ENCODE measurements at regions not wholly inside any gene's neighbourhood (a gene's known extent, or its start where the extent isn't known, plus 50 kb on each side); places are given as distances from the start of the nearest gene placed in this dataset.

DNA sequence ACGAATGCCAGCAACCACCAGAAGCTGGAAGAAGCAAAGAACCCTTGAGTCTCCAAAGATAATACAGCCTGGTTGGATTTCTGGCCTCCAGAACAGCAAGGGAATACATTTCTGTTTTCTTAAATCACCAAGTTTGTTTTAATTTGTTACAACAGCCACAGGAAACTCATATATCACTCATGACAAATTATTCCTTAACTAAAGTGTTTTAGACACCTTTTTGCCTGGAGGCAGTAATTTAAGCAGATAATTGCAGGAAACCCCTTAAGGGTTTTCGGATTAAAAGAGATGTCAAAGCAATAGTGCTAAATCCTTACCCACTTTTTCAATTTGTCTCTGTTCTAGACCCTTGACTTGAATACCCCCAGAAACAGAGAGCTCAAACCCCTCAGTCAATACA, 1050.0 kb downstream of the EPHA7 start:
- 27% methylated on average over 2 of the region's 2 CpGs for WGBS (ENCODE audit: insufficient coverage, low coverage, low lambda C conversion rate, missing lambda C conversion rate)
- TF ChIP-seq POLR2A (IDR thresholded peaks at IDR 0.05) (no peak), CTCF (IDR thresholded peaks at IDR 0.05) (no peak)
- Histone ChIP-seq H3K4me3 (no peak overlapping the region), H3K9me3 (no peaks in the 10 kb centered on the region), H3K27me3 (no peaks in the 10 kb centered on the region), H3K4me1 (no peaks in the 10 kb centered on the region), H3K27ac (no peak overlapping the region), H3K36me3 (no peaks in the 10 kb centered on the region)
- intact Hi-C loops (cut with DNase I) = no loop called here
- ATAC-seq (no peak), DNase-seq (no peak)

DNA sequence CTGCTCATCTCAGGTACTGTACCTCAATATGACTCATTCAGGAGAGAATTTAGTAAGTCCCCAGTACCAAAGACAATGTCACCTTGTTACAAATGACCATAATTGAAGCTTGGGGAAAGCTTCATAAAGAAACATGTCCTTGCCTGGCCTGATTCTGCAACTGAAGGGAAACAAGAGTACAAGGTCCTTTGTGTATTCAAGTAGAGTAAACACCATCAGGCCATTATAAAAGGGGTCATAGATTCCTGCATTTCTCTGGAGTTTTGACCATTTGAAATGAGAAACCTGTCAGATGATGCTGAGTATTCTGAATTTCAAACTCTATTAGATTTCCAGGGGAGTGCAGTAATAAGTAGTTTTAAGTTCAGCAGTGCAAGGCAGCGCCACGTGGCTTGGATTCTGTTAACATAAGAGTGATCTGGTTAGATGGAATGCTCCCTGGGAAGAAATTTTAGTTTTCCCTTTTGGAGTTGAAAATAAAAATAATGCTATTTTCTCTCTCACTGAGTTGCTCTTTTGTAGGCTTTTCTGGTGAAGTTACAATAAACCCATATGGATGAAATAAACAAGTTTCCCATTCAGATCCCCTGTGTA, 1054.3 kb downstream of the EPHA7 start:
- 18% methylated on average over 2 of the region's 2 CpGs for WGBS (ENCODE audit: insufficient coverage, low coverage, low lambda C conversion rate, missing lambda C conversion rate)
- no peaks in the 10 kb centered on the region for H3K27me3 ChIP-seq
- DNase-seq (no peak), ATAC-seq (no peak)
- no peaks in the 10 kb centered on the region for H3K4me1 ChIP-seq
- no peaks in the 10 kb centered on the region for H3K9me3 ChIP-seq
- no peaks in the 10 kb centered on the region for H3K36me3 ChIP-seq
- no peak overlapping the region for H3K27ac ChIP-seq
- H3K4me3 ChIP-seq = no peak overlapping the region
- intact Hi-C loops (cut with DNase I) = no loop called here
- TF ChIP-seq CTCF (IDR thresholded peaks at IDR 0.05) (no peak), POLR2A (IDR thresholded peaks at IDR 0.05) (no peak)

- intact Hi-C loops (cut with DNase I) = no loop called here
- DNase-seq (no peak), ATAC-seq (no peak)
- no peaks in the 10 kb centered on the region for H3K9me3 ChIP-seq
- no peaks in the 10 kb centered on the region for H3K36me3 ChIP-seq
- WGBS (ENCODE audit: insufficient coverage, low coverage, low lambda C conversion rate, missing lambda C conversion rate) = 42% methylated on average over 3 of the region's 3 CpGs
- H3K4me1 ChIP-seq = no peaks in the 10 kb centered on the region
- no peaks in the 10 kb centered on the region for H3K27me3 ChIP-seq
- no peak for TF ChIP-seq POLR2A (IDR thresholded peaks at IDR 0.05)
- no peak for TF ChIP-seq CTCF (IDR thresholded peaks at IDR 0.05)
- no peak overlapping the region for H3K27ac ChIP-seq
- no peak overlapping the region for H3K4me3 ChIP-seq
Observed at GRCh38 chr6:92363111-92363510, 1056.2 kb downstream of the EPHA7 start.

- Histone ChIP-seq H3K4me1 (no peaks in the 10 kb centered on the region), H3K4me3 (no peak overlapping the region), H3K27ac (no peak overlapping the region), H3K27me3 (no peaks in the 10 kb centered on the region), H3K36me3 (no peaks in the 10 kb centered on the region), H3K9me3 (no peaks in the 10 kb centered on the region)
- intact Hi-C loops (cut with DNase I) = no loop called here
- TF ChIP-seq POLR2A (IDR thresholded peaks at IDR 0.05) (no peak), CTCF (IDR thresholded peaks at IDR 0.05) (no peak)
- no peak for DNase-seq
- 49% methylated on average over 5 of the region's 5 CpGs for WGBS (ENCODE audit: insufficient coverage, low coverage, low lambda C conversion rate, missing lambda C conversion rate)
- ATAC-seq = no peak
Observed at GRCh38 chr6:92362404-92362803, 1057.0 kb downstream of the EPHA7 start.

DNA sequence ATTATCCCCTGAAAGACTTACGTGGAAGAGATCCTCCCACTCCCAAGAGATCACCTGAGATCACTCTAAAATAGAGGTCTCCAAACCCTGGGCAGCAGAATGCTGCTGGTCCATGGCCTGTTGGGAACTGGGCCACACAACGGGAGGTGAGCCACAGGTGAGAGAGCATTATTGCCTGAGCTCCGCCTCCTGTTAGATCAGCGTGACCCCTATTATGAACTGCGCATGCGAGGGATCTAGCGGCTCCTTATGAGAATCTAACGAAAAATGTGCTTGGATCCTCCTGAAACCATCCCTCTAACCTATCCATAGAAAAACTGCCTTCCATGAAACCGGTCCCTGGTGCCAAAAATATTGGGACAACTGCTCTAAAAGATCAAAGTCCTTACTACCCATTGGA, 1057.4 kb downstream of the EPHA7 start:
- TF ChIP-seq POLR2A (IDR thresholded peaks at IDR 0.05) (no peak), CTCF (IDR thresholded peaks at IDR 0.05) (no peak)
- Histone ChIP-seq H3K27ac (no peak overlapping the region), H3K9me3 (no peaks in the 10 kb centered on the region), H3K4me1 (no peaks in the 10 kb centered on the region), H3K36me3 (no peaks in the 10 kb centered on the region), H3K27me3 (no peaks in the 10 kb centered on the region), H3K4me3 (no peak overlapping the region)
- 78% methylated on average over 8 of the region's 9 CpGs for WGBS (ENCODE audit: insufficient coverage, low coverage, low lambda C conversion rate, missing lambda C conversion rate)
- no peak for DNase-seq
- ATAC-seq = no peak
- intact Hi-C loops (cut with DNase I) = no loop called here
